ENCODE measurements at regions not wholly inside any gene's neighbourhood (a gene's known extent, or its start where the extent isn't known, plus 50 kb on each side); places are given as distances from the start of the nearest gene placed in this dataset.

- TF ChIP-seq, protein P1, sequence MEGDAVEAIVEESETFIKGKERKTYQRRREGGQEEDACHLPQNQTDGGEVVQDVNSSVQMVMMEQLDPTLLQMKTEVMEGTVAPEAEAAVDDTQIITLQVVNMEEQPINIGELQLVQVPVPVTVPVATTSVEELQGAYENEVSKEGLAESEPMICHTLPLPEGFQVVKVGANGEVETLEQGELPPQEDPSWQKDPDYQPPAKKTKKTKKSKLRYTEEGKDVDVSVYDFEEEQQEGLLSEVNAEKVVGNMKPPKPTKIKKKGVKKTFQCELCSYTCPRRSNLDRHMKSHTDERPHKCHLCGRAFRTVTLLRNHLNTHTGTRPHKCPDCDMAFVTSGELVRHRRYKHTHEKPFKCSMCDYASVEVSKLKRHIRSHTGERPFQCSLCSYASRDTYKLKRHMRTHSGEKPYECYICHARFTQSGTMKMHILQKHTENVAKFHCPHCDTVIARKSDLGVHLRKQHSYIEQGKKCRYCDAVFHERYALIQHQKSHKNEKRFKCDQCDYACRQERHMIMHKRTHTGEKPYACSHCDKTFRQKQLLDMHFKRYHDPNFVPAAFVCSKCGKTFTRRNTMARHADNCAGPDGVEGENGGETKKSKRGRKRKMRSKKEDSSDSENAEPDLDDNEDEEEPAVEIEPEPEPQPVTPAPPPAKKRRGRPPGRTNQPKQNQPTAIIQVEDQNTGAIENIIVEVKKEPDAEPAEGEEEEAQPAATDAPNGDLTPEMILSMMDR (IDR thresholded peaks at IDR 0.05), result no peak
- TF ChIP-seq POLR2A (IDR thresholded peaks at IDR 0.05), result no peak
Measured at GRCh38 chr2:104678181-104678580, 175.7 kb upstream of the POU3F3 start.

All from uterus (tissue), 2 donors.